Testis (tissue), 2 donors: ENCODE measurements at regions not wholly inside any gene's neighbourhood (a gene's known extent, or its start where the extent isn't known, plus 50 kb on each side); places are given as distances from the start of the nearest gene placed in this dataset.
"Not testable (repeated sequence)": the region's sequence is repeated elsewhere in the genome, so short reads cannot be mapped to it uniquely, and the experiment has no call there.

Experiments used
- DNase-seq: peaks from one replicate; pipeline ENCODE4 v3.0.0-alpha.2; 2019
- H3K27ac ChIP-seq, 2 donors: fragments of 200-600 bp; sonication (generic); one replicate each; pipeline ENCODE4 v1.5.1; 2019
- H3K27me3 ChIP-seq: fragments of 200-600 bp; sonication (generic); one replicate; pipeline ENCODE4 v1.5.1; 2019
- H3K36me3 ChIP-seq: fragments of 200-600 bp; sonication (generic); one replicate; pipeline ENCODE4 v1.5.1; 2017; ENCODE audit warnings: low read depth; ENCODE audit errors: missing control alignments
- H3K4me1 ChIP-seq: fragments of 200-600 bp; sonication (generic); one replicate; pipeline ENCODE4 v1.5.1; 2019
- H3K4me3 ChIP-seq, 2 donors: fragments of 200-600 bp; sonication (generic); one replicate each; pipeline ENCODE4 v1.5.1; 2017 to 2019
- H3K9me3 ChIP-seq: fragments of 200-600 bp; sonication (generic); one replicate; pipeline ENCODE4 v1.5.1; 2017
- POLR2A ChIP-seq: fragments of 450-650 bp; IDR thresholded peaks from one replicate; pipeline ENCODE4 v1.6.1; 2017; ENCODE audit warnings: antibody characterized with exemption, mild to moderate bottlenecking, moderate library complexity
- WGBS, 2 donors: methylation state at CpG; one replicate each; pipeline ENCODE4 v1.1.5; 2018; 5-methylcytosine and 5-hydroxymethylcytosine counted together
- intact Hi-C: fragments of 100-400 bp; cut with DNase I; formaldehyde crosslinking; loops from one replicate; pipeline ENCODE4 v1.15.1; 2023; ENCODE audit warnings: low total_unique reads
- TF ChIP-seq, protein P1 (sequence below), 3 experiments: fragments of 450-650 bp in 2 of 3; fragments of 200-600 bp in 1 of 3; sonication (generic) in 1 of 3; IDR thresholded peaks; one replicate each; pipeline ENCODE4 v1.5.1; 2016 to 2019; ENCODE audit warnings: antibody characterized with exemption in 3 of 3, mild to moderate bottlenecking in 2 of 3, moderate library complexity in 1 of 3

- WGBS, 2 donors, result 88 to 90% methylated on average over 10 of the region's 10 CpGs
- Histone ChIP-seq H3K27me3 (no peaks in the 10 kb centered on the region), H3K36me3 (no peaks in the 10 kb centered on the region), H3K4me3 (no peak overlapping the region), H3K9me3 (no peaks in the 10 kb centered on the region), H3K4me1 (peaks cover 4% of the 10 kb centered on the region), H3K27ac (no peak overlapping the region)
- intact Hi-C loops, result no loop called here
- TF ChIP-seq POLR2A, result no peak
- TF ChIP-seq, protein P1, sequence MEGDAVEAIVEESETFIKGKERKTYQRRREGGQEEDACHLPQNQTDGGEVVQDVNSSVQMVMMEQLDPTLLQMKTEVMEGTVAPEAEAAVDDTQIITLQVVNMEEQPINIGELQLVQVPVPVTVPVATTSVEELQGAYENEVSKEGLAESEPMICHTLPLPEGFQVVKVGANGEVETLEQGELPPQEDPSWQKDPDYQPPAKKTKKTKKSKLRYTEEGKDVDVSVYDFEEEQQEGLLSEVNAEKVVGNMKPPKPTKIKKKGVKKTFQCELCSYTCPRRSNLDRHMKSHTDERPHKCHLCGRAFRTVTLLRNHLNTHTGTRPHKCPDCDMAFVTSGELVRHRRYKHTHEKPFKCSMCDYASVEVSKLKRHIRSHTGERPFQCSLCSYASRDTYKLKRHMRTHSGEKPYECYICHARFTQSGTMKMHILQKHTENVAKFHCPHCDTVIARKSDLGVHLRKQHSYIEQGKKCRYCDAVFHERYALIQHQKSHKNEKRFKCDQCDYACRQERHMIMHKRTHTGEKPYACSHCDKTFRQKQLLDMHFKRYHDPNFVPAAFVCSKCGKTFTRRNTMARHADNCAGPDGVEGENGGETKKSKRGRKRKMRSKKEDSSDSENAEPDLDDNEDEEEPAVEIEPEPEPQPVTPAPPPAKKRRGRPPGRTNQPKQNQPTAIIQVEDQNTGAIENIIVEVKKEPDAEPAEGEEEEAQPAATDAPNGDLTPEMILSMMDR (IDR thresholded peaks at IDR 0.05), result no peak
- no peak for DNase-seq
Measured at GRCh38 chr6:15909290-15910070, 219.4 kb upstream of the MYLIP start.

- Histone ChIP-seq H3K4me3 (no peak overlapping the region), H3K27me3 (no peaks in the 10 kb centered on the region), H3K27ac (no peak overlapping the region), H3K36me3 (no peaks in the 10 kb centered on the region), H3K9me3 (no peaks in the 10 kb centered on the region), H3K4me1 (peaks cover 4% of the 10 kb centered on the region)
- no peak for TF ChIP-seq POLR2A
- TF ChIP-seq, protein P1 (IDR thresholded peaks at IDR 0.05), result no peak
- 85 to 88% methylated on average over 5 of the region's 5 CpGs for WGBS, 2 donors
- DNase-seq, result no peak
- intact Hi-C loops, result no loop called here
Measured at GRCh38 chr6:15908871-15909270, 220.0 kb upstream of the MYLIP start.

DNA sequence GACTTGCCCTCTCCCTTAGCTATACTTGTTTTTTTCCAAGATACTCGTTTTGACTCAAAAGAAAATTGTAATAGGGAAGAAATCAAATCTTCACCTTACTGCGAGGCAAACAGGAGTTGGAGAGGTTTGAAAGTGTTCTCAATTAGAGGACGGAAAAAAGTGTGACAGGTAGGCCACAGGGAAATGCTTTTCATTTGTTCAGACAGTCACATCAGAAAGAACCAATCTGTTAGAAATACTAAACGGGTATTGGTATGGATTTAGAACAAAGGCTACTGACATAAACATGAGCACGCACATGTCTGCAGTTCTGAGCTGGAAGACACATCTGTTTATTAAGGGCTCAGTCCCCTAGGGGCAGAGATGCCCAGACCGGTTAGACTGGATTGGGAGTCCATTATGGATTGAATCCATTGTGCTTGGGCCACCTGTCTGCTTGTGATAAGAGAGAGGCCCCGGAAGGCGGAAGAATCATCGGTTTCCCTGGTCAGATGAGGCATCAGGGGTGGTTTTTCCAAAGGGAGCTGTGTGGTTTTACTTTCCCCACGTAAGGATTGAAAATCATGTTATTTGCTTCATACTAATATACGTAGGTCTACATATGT is 220.9 kb upstream of the MYLIP start:
- no peaks in the 10 kb centered on the region for H3K27me3 ChIP-seq
- no peak overlapping the region for H3K4me3 ChIP-seq
- intact Hi-C loops, result no loop called here
- peaks cover 4% of the 10 kb centered on the region for H3K4me1 ChIP-seq
- DNase-seq, result no peak
- H3K36me3 ChIP-seq, result no peaks in the 10 kb centered on the region
- no peak overlapping the region for H3K27ac ChIP-seq
- WGBS, 2 donors, result 92 to 93% methylated on average over 11 of the region's 11 CpGs
- TF ChIP-seq, protein P1 (IDR thresholded peaks at IDR 0.05), result no peak
- TF ChIP-seq POLR2A, result no peak
- H3K9me3 ChIP-seq, result no peaks in the 10 kb centered on the region

GRCh38 chr6:15907220-15907913 is 221.5 kb upstream of the MYLIP start:
- H3K27me3 ChIP-seq, H3K4me1 ChIP-seq, H3K36me3 ChIP-seq, H3K4me3 ChIP-seq, H3K27ac ChIP-seq, intact Hi-C loops, H3K9me3 ChIP-seq, DNase-seq: not testable (repeated sequence)
- WGBS, 2 donors, result 77 to 82% methylated on average over 7 of the region's 7 CpGs

GRCh38 chr6:15906420-15907016 is 222.4 kb upstream of the MYLIP start:
- peaks cover under 1% of the 10 kb centered on the region for H3K4me1 ChIP-seq
- H3K9me3 ChIP-seq, result no peaks in the 10 kb centered on the region
- TF ChIP-seq, protein P1 (IDR thresholded peaks at IDR 0.05), result no peak
- no peak for TF ChIP-seq POLR2A
- H3K27ac ChIP-seq, result no peak overlapping the region
- intact Hi-C loops, result no loop called here
- no peak for DNase-seq
- H3K4me3 ChIP-seq, result no peak overlapping the region
- WGBS, 2 donors, result 79 to 81% methylated on average over 10 of the region's 10 CpGs
- H3K27me3 ChIP-seq, result no peaks in the 10 kb centered on the region
- no peaks in the 10 kb centered on the region for H3K36me3 ChIP-seq
